ENCODE measurements at regions not wholly inside any gene's neighbourhood (a gene's known extent, or its start where the extent isn't known, plus 50 kb on each side); places are given as distances from the start of the nearest gene placed in this dataset.
"Not testable (repeated sequence)": the region's sequence is repeated elsewhere in the genome, so short reads cannot be mapped to it uniquely, and the experiment has no call there.

DNA sequence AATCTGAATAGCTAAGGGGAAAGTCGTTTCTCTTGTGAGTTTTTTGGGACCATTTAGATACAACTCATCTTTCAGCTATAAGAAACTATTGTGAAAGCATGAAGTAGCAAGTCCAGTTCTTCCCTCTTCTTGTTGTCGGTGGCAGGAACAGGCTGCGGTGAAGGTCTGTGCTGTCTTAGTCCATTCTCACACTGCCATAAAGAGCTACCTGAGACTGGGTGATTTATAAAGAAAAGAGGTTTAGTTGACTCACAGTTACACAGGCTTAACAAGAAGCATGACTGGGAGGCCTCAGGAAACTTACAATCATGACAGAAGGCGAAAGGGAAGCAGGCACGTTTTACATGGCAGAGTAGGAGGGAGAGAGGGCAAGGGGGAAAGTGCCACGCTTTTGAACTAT lies 261.8 kb downstream of the GATA3 start:
- H3K9me3 ChIP-seq = no peaks in the 10 kb centered on the region
- TF ChIP-seq HEYL (CRISPR knock-in tag; IDR thresholded peaks at IDR 0.05) (no peak), ESRRA (IDR thresholded peaks at IDR 0.05; ENCODE audit: borderline replicate concordance, low read length) (no peak), RAD21 (conservative IDR thresholded peaks at IDR 0.05 in 1 of 2, IDR thresholded peaks at IDR 0.05 in 1 of 2) (no peak), ZFP36 (IDR thresholded peaks at IDR 0.05; ENCODE audit: borderline replicate concordance, partially characterized antibody) (no peak), SMC3 (IDR thresholded peaks at IDR 0.05) (no peak), NFE2L2 (conservative IDR thresholded peaks at IDR 0.05; ENCODE audit: low read length) (no peak), CHD4 (IDR thresholded peaks at IDR 0.05; ENCODE audit: borderline replicate concordance) (no peak), RNF2 (IDR thresholded peaks at IDR 0.05; ENCODE audit: borderline replicate concordance, low read depth) (no peak), HOXB5 (CRISPR knock-in tag; IDR thresholded peaks at IDR 0.05) (no peak), NR3C1 (IDR thresholded peaks at IDR 0.05) (no peak), GATA3 (IDR thresholded peaks at IDR 0.05; ENCODE audit: borderline replicate concordance) (no peak), POLR2A (IDR thresholded peaks at IDR 0.05; ENCODE audit: low read length) (no peak), FOXS1 (CRISPR knock-in tag; IDR thresholded peaks at IDR 0.05) (no peak), CBX2 (IDR thresholded peaks at IDR 0.05; ENCODE audit: borderline replicate concordance, low read depth) (no peak), E2F6 (IDR thresholded peaks at IDR 0.05; ENCODE audit: borderline replicate concordance, low read depth) (no peak), HOXA7 (CRISPR knock-in tag; IDR thresholded peaks at IDR 0.05) (no peak), PHF8 (IDR thresholded peaks at IDR 0.05; ENCODE audit: borderline replicate concordance, low read depth) (no peak)
- TF ChIP-seq, protein P1, sequence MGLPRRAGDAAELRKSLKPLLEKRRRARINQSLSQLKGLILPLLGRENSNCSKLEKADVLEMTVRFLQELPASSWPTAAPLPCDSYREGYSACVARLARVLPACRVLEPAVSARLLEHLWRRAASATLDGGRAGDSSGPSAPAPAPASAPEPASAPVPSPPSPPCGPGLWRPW (IDR thresholded peaks at IDR 0.05) = no peak
- H3K27ac ChIP-seq = no peak overlapping the region
- H3K4me2 ChIP-seq = no peak overlapping the region
- POLR2A ChIA-PET = no interaction called here
- CTCF ChIA-PET = no interaction called here
- H3K4me3 ChIP-seq = no peak overlapping the region
- 76% methylated on average over 6 of the region's 6 CpGs for WGBS (ENCODE audit: missing lambda C conversion rate)
- no peak for FAIRE-seq
- H3K4me1 ChIP-seq = no peaks in the 10 kb centered on the region
- ATAC-seq = no peak
- DNase-seq (ENCODE audit: low read depth in 1 of 2, low spot score in 1 of 2) = no peak

DNA sequence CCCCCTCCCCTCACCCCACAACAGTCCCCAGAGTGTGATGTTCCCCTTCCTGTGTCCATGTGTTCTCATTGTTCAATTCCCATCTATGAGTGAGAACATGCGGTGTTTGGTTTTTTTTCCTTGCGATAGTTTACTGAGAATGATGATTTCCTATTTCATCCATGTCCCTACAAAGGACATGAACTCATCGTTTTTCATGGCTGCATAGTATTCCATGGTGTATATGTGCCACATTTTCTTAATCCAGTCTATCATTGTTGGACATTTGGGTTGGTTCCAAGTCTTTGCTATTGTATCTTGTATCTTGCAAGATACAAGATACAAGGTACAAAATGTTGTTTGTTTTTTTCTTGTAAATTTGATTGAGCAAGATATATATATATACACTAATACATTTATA lies 263.9 kb downstream of the GATA3 start:
- H3K4me1 ChIP-seq; FAIRE-seq; POLR2A ChIA-PET; H3K4me3 ChIP-seq; H3K9me3 ChIP-seq; H3K27ac ChIP-seq; DNase-seq (ENCODE audit: low read depth in 1 of 2, low spot score in 1 of 2); ATAC-seq; H3K4me2 ChIP-seq: not testable (repeated sequence)
- 66% methylated on average over 3 of the region's 3 CpGs for WGBS (ENCODE audit: missing lambda C conversion rate)
- CTCF ChIA-PET = interaction anchor here (1.1 kb wide), 1 partner anchor 48 kb away, joined by 3 read pairs; no protein-coding TSS in a partner anchor

- CTCF ChIA-PET = interaction anchor here (0.5 to 1.1 kb wide), 2 partner anchors 32 to 47 kb away, joined by 3 to 4 read pairs; no protein-coding TSS in a partner anchor
- H3K27ac ChIP-seq = no peak overlapping the region
- POLR2A ChIA-PET = no interaction called here
- no peak for ATAC-seq
- 100% methylated on average over 2 of the region's 2 CpGs for whole genome bisulfite sequencing (ENCODE audit: missing lambda C conversion rate)
- no peak overlapping the region for H3K4me3 ChIP-seq
- DNase-seq (ENCODE audit: low read depth in 1 of 2, low spot score in 1 of 2) = no peak
- H3K4me2 ChIP-seq = no peak overlapping the region
- no peaks in the 10 kb centered on the region for H3K4me1 ChIP-seq
- no peaks in the 10 kb centered on the region for H3K9me3 ChIP-seq
- TF ChIP-seq BHLHE40 (IDR thresholded peaks at IDR 0.05; ENCODE audit: low read depth, low read length) = no peak
- no peak for TF ChIP-seq KDM1A (IDR thresholded peaks at IDR 0.05; ENCODE audit: low read depth)
- TF ChIP-seq EHF (CRISPR knock-in tag; IDR thresholded peaks at IDR 0.05) = no peak
- TF ChIP-seq, protein P2, sequence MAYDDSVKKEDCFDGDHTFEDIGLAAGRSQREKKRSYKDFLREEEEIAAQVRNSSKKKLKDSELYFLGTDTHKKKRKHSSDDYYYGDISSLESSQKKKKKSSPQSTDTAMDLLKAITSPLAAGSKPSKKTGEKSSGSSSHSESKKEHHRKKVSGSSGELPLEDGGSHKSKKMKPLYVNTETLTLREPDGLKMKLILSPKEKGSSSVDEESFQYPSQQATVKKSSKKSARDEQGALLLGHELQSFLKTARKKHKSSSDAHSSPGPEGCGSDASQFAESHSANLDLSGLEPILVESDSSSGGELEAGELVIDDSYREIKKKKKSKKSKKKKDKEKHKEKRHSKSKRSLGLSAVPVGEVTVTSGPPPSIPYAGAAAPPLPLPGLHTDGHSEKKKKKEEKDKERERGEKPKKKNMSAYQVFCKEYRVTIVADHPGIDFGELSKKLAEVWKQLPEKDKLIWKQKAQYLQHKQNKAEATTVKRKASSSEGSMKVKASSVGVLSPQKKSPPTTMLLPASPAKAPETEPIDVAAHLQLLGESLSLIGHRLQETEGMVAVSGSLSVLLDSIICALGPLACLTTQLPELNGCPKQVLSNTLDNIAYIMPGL (CRISPR knock-in tag; IDR thresholded peaks at IDR 0.05; ENCODE audit: borderline replicate concordance) = no peak
- TF ChIP-seq CTCF (IDR thresholded peaks at IDR 0.05) = no peak
- TF ChIP-seq MAZ (IDR thresholded peaks at IDR 0.05; ENCODE audit: borderline replicate concordance, low read depth, low read length) = no peak
- TF ChIP-seq RCOR1 (IDR thresholded peaks at IDR 0.05; ENCODE audit: low read depth, low read length) = no peak
- no peak for TF ChIP-seq JUNB (IDR thresholded peaks at IDR 0.05)
- FAIRE-seq = no peak
Observed at GRCh38 chr10:8318956-8319355, 264.5 kb downstream of the GATA3 start.
